MV-4-11 (cell line): ENCODE measurements at regions not wholly inside any gene's neighbourhood (a gene's known extent, or its start where the extent isn't known, plus 50 kb on each side); places are given as distances from the start of the nearest gene placed in this dataset.
A peak's percentile ranks its signal among the peaks of the same experiment; 100 is the strongest.

Source experiments
- DNase-seq: peaks from one replicate; lab custom pipeline; 2025; lab: John Stamatoyannopoulos, UW

- DNase-seq = peak; percentile 99
Measured at GRCh38 chr7:130912862-130913638, 179.0 kb upstream of the KLF14 start.

GRCh38 chr7:130913639-130914553, 179.9 kb upstream of the KLF14 start:
- DNase-seq = no peak

- no peak for DNase-seq
Measured at GRCh38 chr7:130914554-130915294, 180.7 kb upstream of the KLF14 start.

GRCh38 chr7:130917669-130918128, 183.7 kb upstream of the KLF14 start:
- peak; percentile 41 for DNase-seq

- no peak for DNase-seq
Measured at GRCh38 chr7:130918129-130919052, 184.4 kb upstream of the KLF14 start.

- no peak for DNase-seq
Measured at GRCh38 chr7:130919316-130920103, 185.5 kb upstream of the KLF14 start.

GRCh38 chr7:130920122-130920521, 186.1 kb upstream of the KLF14 start:
- DNase-seq = no peak

- DNase-seq = no peak
Measured at GRCh38 chr7:130921391-130922180, 187.6 kb upstream of the KLF14 start.

GRCh38 chr7:130922206-130923112, 188.5 kb upstream of the KLF14 start:
- DNase-seq = peak; percentile 14

GRCh38 chr7:130923365-130923764, 189.4 kb upstream of the KLF14 start:
- DNase-seq = no peak

- no peak for DNase-seq
Measured at GRCh38 chr7:130923930-130924329, 189.9 kb upstream of the KLF14 start.

- DNase-seq = peak; percentile 31
Measured at GRCh38 chr7:130925136-130925794, 191.3 kb upstream of the KLF14 start.

GRCh38 chr7:130926001-130926691, 192.1 kb upstream of the KLF14 start:
- peak; percentile 87 for DNase-seq

GRCh38 chr7:130927062-130927461, 193.1 kb upstream of the KLF14 start:
- DNase-seq = no peak

GRCh38 chr7:130927564-130927963, 193.6 kb upstream of the KLF14 start:
- DNase-seq = no peak

GRCh38 chr7:130929896-130930659, 196.1 kb upstream of the KLF14 start:
- DNase-seq = peak; percentile 11
